SK-N-SH (cell line): ENCODE measurements at regions not wholly inside any gene's neighbourhood (a gene's known extent, or its start where the extent isn't known, plus 50 kb on each side); places are given as distances from the start of the nearest gene placed in this dataset.

Source experiments
- CTCF ChIA-PET: fragments of 300-600, 350-600 bp; formaldehyde crosslinking; extraction: SDS; loops from one replicate; lab custom pipeline; 2021; lab: Yijun Ruan, JAX
- POLR2A ChIA-PET: fragments of 350-600 bp; sonication (Branson Sonifier 250); formaldehyde crosslinking; extraction: SDS; loops from one replicate; lab custom pipeline; 2020; ENCODE audit warnings: antibody characterized with exemption, inconsistent platforms; lab: Yijun Ruan, JAX
- DNase-seq: peaks from one replicate; pipeline ENCODE4 v3.0.0; 2012
- H2AFZ ChIP-seq: fragments of 200-600 bp; sonication (generic); 2 replicates; pipeline ENCODE4 v1.8.1; 2016; ENCODE audit warnings: antibody characterized with exemption, mild to moderate bottlenecking, low read depth
- H3F3A ChIP-seq: fragments of 200-600 bp; sonication (generic); replicated peaks from 2 replicates; pipeline ENCODE3; 2016; ENCODE audit warnings: antibody characterized with exemption, mild to moderate bottlenecking; ENCODE audit not compliant: insufficient read depth
- H3K27ac ChIP-seq, 2 experiments: fragments of 200-500 bp in 1 of 2; fragments of 200-600 bp in 1 of 2; sonication (Bioruptor generic) in 1 of 2; sonication (generic), shearing (Covaris generic) in 1 of 2; 2 replicates each; pipeline versions ENCODE4 v1.5.1 to v1.6.1; 2014 to 2016; ENCODE audit warnings: low read depth in 2 of 2, inconsistent platforms in 1 of 2, low read length in 1 of 2, mild to moderate bottlenecking in 1 of 2, mixed read lengths in 1 of 2
- H3K27me3 ChIP-seq: fragments of 200-600 bp; sonication (generic), shearing (Covaris generic); 2 replicates; pipeline ENCODE4 v1.6.1; 2016; ENCODE audit warnings: mixed run types; ENCODE audit not compliant: insufficient read depth
- H3K36me3 ChIP-seq, 2 experiments: fragments of 200-500 bp in 1 of 2; fragments of 200-600 bp in 1 of 2; sonication (Bioruptor generic) in 1 of 2; sonication (generic) in 1 of 2; replicated peaks in 1 of 2; 2 replicates each; pipeline versions ENCODE3 to v1.5.1; 2014 to 2016; ENCODE audit warnings: low read length in 1 of 2, mild to moderate bottlenecking in 1 of 2; ENCODE audit not compliant: insufficient read depth in 2 of 2, control insufficient read depth in 1 of 2
- H3K4me1 ChIP-seq, 2 experiments: fragments of 200-500 bp in 1 of 2; fragments of 200-600 bp in 1 of 2; sonication (Bioruptor generic) in 1 of 2; sonication (generic), shearing (Covaris generic) in 1 of 2; 2 replicates each; pipeline versions ENCODE4 v1.5.1 to v1.6.1; 2014 to 2016; ENCODE audit warnings: low read depth in 1 of 2, low read length in 1 of 2, mixed run types in 1 of 2; ENCODE audit not compliant: insufficient read depth in 2 of 2, control insufficient read depth in 1 of 2
- H3K4me2 ChIP-seq: fragments of 200-600 bp; sonication (generic), shearing (Covaris generic); 2 replicates; pipeline ENCODE4 v1.6.1; 2017; ENCODE audit warnings: mixed run types
- H3K4me3 ChIP-seq, 2 experiments: fragments of 200-500 bp in 1 of 2; fragments of 200-600 bp in 1 of 2; sonication (Bioruptor generic) in 1 of 2; sonication (generic), shearing (Covaris generic) in 1 of 2; 2 replicates each; pipeline versions ENCODE4 v1.5.1 to v1.8.1; 2014 to 2016; ENCODE audit warnings: low read depth in 2 of 2, inconsistent platforms in 1 of 2, low read length in 1 of 2, mild to moderate bottlenecking in 1 of 2, mixed read lengths in 1 of 2, moderate library complexity in 1 of 2
- H3K79me2 ChIP-seq: fragments of 200-600 bp; sonication (generic); 2 replicates; pipeline ENCODE4 v1.8.1; 2017; ENCODE audit warnings: mild to moderate bottlenecking; ENCODE audit not compliant: insufficient read depth
- H3K9ac ChIP-seq: fragments of 200-600 bp; sonication (generic); 2 replicates; pipeline ENCODE4 v1.6.1; 2017; ENCODE audit warnings: mixed run types
- H3K9me2 ChIP-seq: fragments of 200-600 bp; sonication (generic); 2 replicates; pipeline ENCODE4 v1.6.1; 2017; ENCODE audit warnings: mixed run types
- H3K9me3 ChIP-seq: fragments of 200-600 bp; sonication (generic); 2 replicates; pipeline ENCODE4 v1.6.1; 2017; ENCODE audit warnings: mixed run types, mild to moderate bottlenecking, moderate library complexity
- H4K20me1 ChIP-seq: fragments of 200-600 bp; sonication (generic); 2 replicates; pipeline ENCODE4 v1.6.1; 2017; ENCODE audit warnings: mild to moderate bottlenecking, mixed run types; ENCODE audit not compliant: insufficient read depth
- CTCF ChIP-seq: fragments of 200-600 bp; sonication (generic); IDR thresholded peaks from 2 replicates; pipeline ENCODE4 v1.6.1; 2017; ENCODE audit warnings: antibody characterized with exemption, mild to moderate bottlenecking, moderate library complexity
- GATA2 ChIP-seq: sonication (generic); formaldehyde crosslinking; IDR thresholded peaks from 2 replicates; pipeline ENCODE4 v1.5.0; 2020; ENCODE audit warnings: mild to moderate bottlenecking, missing genetic modification reagents
- MAX ChIP-seq: IDR thresholded peaks from 2 replicates; pipeline ENCODE4 v1.4.0; 2012; ENCODE audit warnings: low read depth
- MEF2A ChIP-seq: IDR thresholded peaks from 2 replicates; pipeline ENCODE4 v1.4.0; 2012; ENCODE audit warnings: low read depth, borderline replicate concordance
- MXI1 ChIP-seq: IDR thresholded peaks from 2 replicates; pipeline ENCODE4 v1.6.1; 2012; ENCODE audit warnings: mild to moderate bottlenecking, low read depth, low read length, improper control_type of control experiment
- NFIC ChIP-seq: IDR thresholded peaks from 2 replicates; pipeline ENCODE4 v1.4.0; 2012; ENCODE audit warnings: borderline replicate concordance
- PBX3 ChIP-seq: IDR thresholded peaks from 2 replicates; pipeline ENCODE4; 2012
- RAD21 ChIP-seq: IDR thresholded peaks from 2 replicates; pipeline ENCODE4 v1.6.1; 2012; ENCODE audit warnings: mild to moderate bottlenecking, low read length
- RCOR1 ChIP-seq: fragments of 150-350 bp; IDR thresholded peaks from 2 replicates; pipeline ENCODE4 v1.6.1; 2017; ENCODE audit warnings: antibody characterized with exemption, low read length
- SIN3A ChIP-seq: IDR thresholded peaks from 2 replicates; pipeline ENCODE4 v1.6.1; 2012; ENCODE audit warnings: low read depth, mild to moderate bottlenecking, low read length, moderate library complexity, borderline replicate concordance
- SMC3 ChIP-seq: IDR thresholded peaks from 2 replicates; pipeline ENCODE4 v1.6.1; 2012; ENCODE audit warnings: low read depth, low read length, improper control_type of control experiment
- TAF1 ChIP-seq: IDR thresholded peaks from 2 replicates; pipeline ENCODE4 v1.6.1; 2012; ENCODE audit warnings: low read depth, mild to moderate bottlenecking, low read length, moderate library complexity, borderline replicate concordance
- TCF12 ChIP-seq: IDR thresholded peaks from 2 replicates; pipeline ENCODE4 v1.4.0; 2012
- TEAD4 ChIP-seq: IDR thresholded peaks from 2 replicates; pipeline ENCODE4 v1.4.0; 2012; ENCODE audit warnings: mild to moderate bottlenecking, borderline replicate concordance; ENCODE audit not compliant: insufficient read depth
- YY1 ChIP-seq: IDR thresholded peaks from 2 replicates; pipeline ENCODE4 v1.4.0; 2012; ENCODE audit warnings: low read depth, mild to moderate bottlenecking
- ZBTB33 ChIP-seq: IDR thresholded peaks from 2 replicates; pipeline ENCODE4 v1.4.0; 2012; ENCODE audit warnings: low read depth, borderline replicate concordance
- WGBS: methylation state at CpG from one replicate; pipeline ENCODE4 v1.1.6; 2017; ENCODE audit warnings: low lambda C conversion rate; 5-methylcytosine and 5-hydroxymethylcytosine counted together

- TF ChIP-seq SIN3A (no peak), GATA2 (CRISPR knock-in tag) (no peak), RCOR1 (no peak), ZBTB33 (no peak)
Measured at GRCh38 chr7:106462914-106463482, 178.2 kb upstream of the NAMPT start (continued).

GRCh38 chr7:106462365-106462859 lies 177.6 kb upstream of the NAMPT start:
- no peak overlapping the region for H3K27ac ChIP-seq
- CTCF ChIA-PET = interaction anchor here (0.6 to 10.7 kb wide), 47 partner anchors 9 to 898 kb away, joined by 3 to 395 read pairs (median 4); partner anchors contain the start of gene NAMPT
- no peak for TF ChIP-seq TAF1
- TF ChIP-seq GATA2 (CRISPR knock-in tag) = no peak
- TF ChIP-seq TEAD4 = no peak
- TF ChIP-seq NFIC = no peak
- TF ChIP-seq CTCF = peak; percentile 79
- no peak for TF ChIP-seq ZBTB33
- TF ChIP-seq TCF12 = no peak
- TF ChIP-seq MXI1 = no peak
- TF ChIP-seq MAX = no peak
- TF ChIP-seq YY1 = no peak
- TF ChIP-seq SIN3A = no peak
- no peak for TF ChIP-seq PBX3
- peak; percentile 82 for TF ChIP-seq SMC3
- no peak for TF ChIP-seq MEF2A
- peak; percentile 83 for TF ChIP-seq RAD21
- no peak for TF ChIP-seq RCOR1
- no peaks in the 10 kb centered on the region for H3K9me2 ChIP-seq
- no peak overlapping the region; the same call in 1 of the 2 replicates for H3K4me2 ChIP-seq
- no peaks in the 10 kb centered on the region for H3K27me3 ChIP-seq
- H3K79me2 ChIP-seq = no peaks in the 10 kb centered on the region
- H3F3A ChIP-seq = peaks cover 4% of the 10 kb centered on the region
- peak; percentile 12 for DNase-seq
- H3K36me3 ChIP-seq = no peaks in the 10 kb centered on the region
- no peaks in the 10 kb centered on the region for H4K20me1 ChIP-seq
- H3K4me3 ChIP-seq = no peak overlapping the region
- no peak overlapping the region for H3K9ac ChIP-seq
- POLR2A ChIA-PET = interaction anchor here (0.6 to 1.2 kb wide), 3 partner anchors 178 to 892 kb away, joined by 3 to 6 read pairs (median 4); partner anchors contain the start of gene NAMPT
- WGBS = 25% methylated on average over 4 of the region's 4 CpGs
- peaks cover 0 to 4% of the 10 kb centered on the region in 2 experiments; a peak in 1 of 4 replicates for H3K4me1 ChIP-seq
- peak overlapping the region; percentile 56 for H2AFZ ChIP-seq
- H3K9me3 ChIP-seq = no peaks in the 10 kb centered on the region
